Endothelial cell (in vitro differentiated cells): ENCODE measurements at regions not wholly inside any gene's neighbourhood (a gene's known extent, or its start where the extent isn't known, plus 50 kb on each side); places are given as distances from the start of the nearest gene placed in this dataset.

ENCODE experiments used
- DNase-seq: peaks from one replicate; pipeline ENCODE4 v3.0.0; 2021; ENCODE audit warnings: low spot score
- H3K27ac Mint-ChIP-seq: one replicate; pipeline ENCODE4 v1.8.0; 2021; ENCODE audit warnings: mixed read lengths, inconsistent platforms; ENCODE audit not compliant: unreplicated experiment
- H3K27me3 Mint-ChIP-seq: one replicate; pipeline ENCODE4 v1.8.0; 2021; ENCODE audit warnings: mild to moderate bottlenecking, moderate library complexity, mixed read lengths, inconsistent platforms; ENCODE audit not compliant: unreplicated experiment
- H3K36me3 Mint-ChIP-seq: one replicate; pipeline ENCODE4 v1.8.0; 2021; ENCODE audit warnings: mild to moderate bottlenecking, low read depth, mixed read lengths, inconsistent platforms; ENCODE audit not compliant: unreplicated experiment
- H3K4me1 Mint-ChIP-seq: one replicate; pipeline ENCODE4 v1.8.0; 2021; ENCODE audit warnings: mild to moderate bottlenecking, mixed read lengths, inconsistent platforms; ENCODE audit not compliant: unreplicated experiment
- H3K4me3 Mint-ChIP-seq: one replicate; pipeline ENCODE4 v1.8.0; 2021; ENCODE audit warnings: mild to moderate bottlenecking, mixed read lengths, inconsistent platforms; ENCODE audit not compliant: unreplicated experiment
- H3K9me3 Mint-ChIP-seq: one replicate; pipeline ENCODE4 v1.8.0; 2021; ENCODE audit warnings: mixed read lengths, inconsistent platforms; ENCODE audit not compliant: unreplicated experiment
- TF ChIP-seq, protein P1 (sequence below): fragments of 200-600 bp; sonication (generic); IDR thresholded peaks from one replicate; pipeline ENCODE4 v1.5.0; 2021; ENCODE audit warnings: antibody characterized with exemption; ENCODE audit not compliant: unreplicated experiment

DNA sequence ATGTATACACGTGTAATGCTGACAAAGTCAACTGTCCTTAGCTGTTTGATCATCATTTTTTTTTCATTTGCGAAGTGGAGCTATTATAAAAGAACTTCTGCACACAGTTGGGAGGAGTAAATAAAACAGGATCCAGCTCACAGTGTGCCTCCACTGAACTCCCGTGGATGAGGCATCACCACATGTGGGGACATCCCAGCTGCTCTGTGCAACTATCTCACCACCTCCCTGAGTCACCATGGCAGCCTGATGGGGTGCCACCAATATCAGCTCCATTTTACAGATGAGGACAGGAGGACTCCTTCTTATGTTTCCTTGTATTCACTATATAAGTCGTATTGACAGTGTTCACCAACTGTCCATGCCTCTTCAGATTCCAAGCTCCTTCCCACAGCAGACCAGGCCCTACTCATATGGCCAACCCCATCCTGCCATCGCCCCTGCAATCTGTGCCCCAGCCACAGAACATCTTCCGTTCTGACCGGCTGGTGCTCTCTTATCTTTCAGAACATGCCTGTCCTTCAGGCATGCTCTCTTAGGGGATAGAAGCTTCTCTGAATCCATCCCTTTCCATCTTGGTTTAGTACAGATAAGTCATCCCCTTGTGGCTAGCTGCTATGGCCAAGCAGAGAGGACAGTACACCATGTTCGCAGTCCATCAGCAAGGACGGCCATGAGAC, 288.1 kb downstream of the RNF144A start:
- Mint-ChIP-seq H3K27ac (no peak overlapping the region), H3K9me3 (no peaks in the 10 kb centered on the region), H3K4me1 (no peaks in the 10 kb centered on the region), H3K36me3 (no peaks in the 10 kb centered on the region), H3K4me3 (no peak overlapping the region), H3K27me3 (no peaks in the 10 kb centered on the region)
- TF ChIP-seq, protein P1, sequence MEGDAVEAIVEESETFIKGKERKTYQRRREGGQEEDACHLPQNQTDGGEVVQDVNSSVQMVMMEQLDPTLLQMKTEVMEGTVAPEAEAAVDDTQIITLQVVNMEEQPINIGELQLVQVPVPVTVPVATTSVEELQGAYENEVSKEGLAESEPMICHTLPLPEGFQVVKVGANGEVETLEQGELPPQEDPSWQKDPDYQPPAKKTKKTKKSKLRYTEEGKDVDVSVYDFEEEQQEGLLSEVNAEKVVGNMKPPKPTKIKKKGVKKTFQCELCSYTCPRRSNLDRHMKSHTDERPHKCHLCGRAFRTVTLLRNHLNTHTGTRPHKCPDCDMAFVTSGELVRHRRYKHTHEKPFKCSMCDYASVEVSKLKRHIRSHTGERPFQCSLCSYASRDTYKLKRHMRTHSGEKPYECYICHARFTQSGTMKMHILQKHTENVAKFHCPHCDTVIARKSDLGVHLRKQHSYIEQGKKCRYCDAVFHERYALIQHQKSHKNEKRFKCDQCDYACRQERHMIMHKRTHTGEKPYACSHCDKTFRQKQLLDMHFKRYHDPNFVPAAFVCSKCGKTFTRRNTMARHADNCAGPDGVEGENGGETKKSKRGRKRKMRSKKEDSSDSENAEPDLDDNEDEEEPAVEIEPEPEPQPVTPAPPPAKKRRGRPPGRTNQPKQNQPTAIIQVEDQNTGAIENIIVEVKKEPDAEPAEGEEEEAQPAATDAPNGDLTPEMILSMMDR, result no peak
- DNase-seq, result no peak

DNA sequence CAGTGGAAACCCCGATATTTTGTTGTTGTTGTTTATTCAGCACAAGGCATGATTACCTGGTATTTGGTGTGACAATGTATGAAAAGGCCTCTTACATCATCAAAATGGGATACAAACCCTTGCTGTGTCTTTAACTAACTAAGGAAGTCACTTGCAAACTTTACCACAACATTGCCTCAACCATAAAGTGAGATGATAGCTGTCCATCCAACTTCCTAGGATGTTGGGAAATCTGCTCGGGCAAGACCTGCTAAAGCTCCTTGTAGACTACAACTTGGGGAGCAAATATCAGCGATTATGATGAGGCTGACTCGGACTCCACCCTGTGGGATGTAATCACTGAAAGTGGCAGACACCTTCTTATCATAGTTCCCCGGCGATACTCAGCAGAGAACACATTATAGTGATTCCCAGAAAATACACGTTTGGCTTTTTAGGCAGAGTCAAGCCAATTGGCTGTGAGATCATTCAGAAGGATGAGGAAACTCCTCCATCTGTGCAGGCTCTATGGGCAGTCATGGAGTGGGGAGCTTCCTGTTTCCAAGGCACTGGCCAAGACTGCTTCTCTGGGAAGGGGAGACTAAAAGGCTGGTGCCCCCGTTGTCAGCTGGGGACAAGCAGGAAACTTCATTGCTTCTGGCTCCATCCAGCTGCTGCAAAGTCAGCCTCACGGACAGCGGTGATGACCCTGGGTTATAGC, 289.0 kb downstream of the RNF144A start:
- no peak overlapping the region for H3K27ac Mint-ChIP-seq
- no peaks in the 10 kb centered on the region for H3K4me1 Mint-ChIP-seq
- no peak overlapping the region for H3K4me3 Mint-ChIP-seq
- no peaks in the 10 kb centered on the region for H3K9me3 Mint-ChIP-seq
- no peaks in the 10 kb centered on the region for H3K36me3 Mint-ChIP-seq
- no peaks in the 10 kb centered on the region for H3K27me3 Mint-ChIP-seq
- TF ChIP-seq, protein P1, result no peak
- no peak for DNase-seq

DNA sequence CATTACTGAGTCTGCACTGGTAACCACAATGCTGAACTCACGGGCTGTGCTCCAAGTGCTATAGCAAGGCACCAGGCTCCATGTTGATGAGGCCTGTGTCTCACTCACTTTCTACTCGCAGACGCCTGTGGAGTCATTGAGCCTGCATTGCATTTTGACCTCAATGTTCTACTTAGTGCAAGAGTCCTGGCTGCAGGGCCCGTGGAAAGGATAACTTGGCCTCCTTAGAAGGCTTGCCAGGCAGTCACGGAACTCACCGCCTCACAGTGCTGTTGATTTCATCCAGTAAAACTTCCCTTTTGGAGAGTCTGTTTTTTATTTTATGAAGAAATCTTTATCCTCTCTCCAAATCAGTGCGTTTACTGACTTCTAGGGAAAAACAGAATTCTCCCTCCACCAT, 290.4 kb downstream of the RNF144A start:
- Mint-ChIP-seq H3K27me3 (no peaks in the 10 kb centered on the region), H3K4me3 (no peak overlapping the region), H3K36me3 (no peaks in the 10 kb centered on the region), H3K4me1 (no peaks in the 10 kb centered on the region), H3K9me3 (no peaks in the 10 kb centered on the region), H3K27ac (no peak overlapping the region)
- TF ChIP-seq, protein P1, result no peak
- no peak for DNase-seq

DNA sequence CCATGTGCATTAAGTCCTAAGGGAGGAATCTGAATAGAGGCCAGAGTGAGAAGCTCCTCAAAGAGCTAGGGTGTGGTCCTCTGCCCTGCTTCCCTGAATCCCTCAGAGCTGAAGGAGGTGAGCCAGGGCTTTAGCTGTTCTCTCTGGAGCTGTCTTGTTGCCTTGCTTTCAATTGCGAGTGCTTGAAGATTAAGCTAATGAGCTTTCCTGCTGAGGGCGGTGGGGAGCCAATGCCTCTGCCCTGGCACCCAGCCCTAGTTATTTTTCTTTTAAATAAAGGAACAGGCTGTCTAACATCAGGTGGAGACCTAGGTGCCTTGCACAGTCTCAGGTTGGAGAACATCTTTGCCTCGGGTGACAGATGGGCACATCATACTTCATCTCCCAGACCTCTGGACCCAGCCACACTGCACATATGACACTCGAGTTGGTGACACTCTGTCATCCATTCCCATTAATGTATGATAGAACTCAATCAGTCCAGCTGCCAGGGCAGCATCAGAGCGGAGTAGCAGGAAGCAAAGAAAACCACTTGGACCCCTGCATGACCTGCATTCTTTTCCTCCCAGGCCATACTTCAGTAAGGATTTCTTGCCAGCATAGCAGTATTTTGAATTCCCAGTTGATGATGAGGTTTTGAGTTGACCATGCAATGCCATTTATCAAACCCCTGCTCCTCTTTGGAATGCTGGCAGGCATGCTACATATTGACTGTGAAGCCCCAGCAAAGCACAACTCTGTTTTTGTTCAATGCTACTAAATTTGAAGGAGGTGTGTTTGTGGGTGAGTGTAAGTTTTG, 292.7 kb downstream of the RNF144A start:
- TF ChIP-seq, protein P1, result no peak
- no peaks in the 10 kb centered on the region for H3K27me3 Mint-ChIP-seq
- no peaks in the 10 kb centered on the region for H3K4me1 Mint-ChIP-seq
- H3K4me3 Mint-ChIP-seq, result no peak overlapping the region
- H3K9me3 Mint-ChIP-seq, result no peaks in the 10 kb centered on the region
- no peaks in the 10 kb centered on the region for H3K36me3 Mint-ChIP-seq
- no peak overlapping the region for H3K27ac Mint-ChIP-seq
- no peak for DNase-seq
